ENCODE measurements at regions not wholly inside any gene's neighbourhood (a gene's known extent, or its start where the extent isn't known, plus 50 kb on each side); places are given as distances from the start of the nearest gene placed in this dataset.

DNA sequence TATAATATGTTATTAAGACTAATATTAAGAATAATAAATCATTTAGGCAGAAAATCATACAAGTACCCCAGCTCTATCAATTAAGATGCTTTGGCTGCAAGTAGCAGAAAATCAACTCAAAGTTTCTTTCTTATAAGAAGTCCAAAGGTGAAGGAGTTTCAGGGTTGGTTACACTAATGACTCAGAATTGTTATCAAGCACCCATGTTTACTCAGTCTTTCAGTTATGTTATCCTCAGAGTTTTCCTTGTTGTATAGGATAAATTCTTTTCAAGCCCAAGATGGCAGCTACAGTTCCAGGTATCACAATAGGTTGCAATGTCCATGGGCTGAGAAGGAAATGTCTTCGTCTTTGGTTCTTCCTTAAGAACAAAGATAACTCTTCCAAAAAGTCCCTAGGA lies 163.6 kb downstream of the TNFSF18 start:
- DNase-seq (ENCODE audit: low read depth): no peak

- DNase-seq (ENCODE audit: low read depth): no peak
Measured at GRCh38 chr1:172893146-172893841, 157.4 kb downstream of the TNFSF18 start.

GRCh38 chr1:172894349-172895049 lies 156.2 kb downstream of the TNFSF18 start:
- no peak for DNase-seq (ENCODE audit: low read depth)

GRCh38 chr1:172895050-172895460 lies 155.7 kb downstream of the TNFSF18 start:
- DNase-seq (ENCODE audit: low read depth): no peak

DNA sequence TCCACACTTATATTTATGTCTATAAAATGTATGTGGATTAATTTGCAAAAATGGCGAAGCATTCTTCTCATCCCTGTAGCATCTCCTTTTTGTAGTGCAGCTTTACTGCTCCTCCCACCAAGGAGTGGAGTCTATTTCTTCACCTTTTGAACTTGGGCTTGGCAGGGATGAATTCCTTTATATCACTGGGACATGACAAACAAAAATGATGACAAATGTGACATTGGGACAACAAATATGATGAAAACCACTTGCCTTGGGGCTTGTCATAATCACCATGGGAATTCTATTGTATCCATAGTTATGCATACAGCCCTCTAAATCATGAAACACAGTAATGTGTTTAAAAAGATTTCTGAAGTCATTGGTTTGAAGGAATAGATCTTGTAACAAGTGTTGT lies 155.0 kb downstream of the TNFSF18 start:
- no peak for DNase-seq (ENCODE audit: low read depth)

DNA sequence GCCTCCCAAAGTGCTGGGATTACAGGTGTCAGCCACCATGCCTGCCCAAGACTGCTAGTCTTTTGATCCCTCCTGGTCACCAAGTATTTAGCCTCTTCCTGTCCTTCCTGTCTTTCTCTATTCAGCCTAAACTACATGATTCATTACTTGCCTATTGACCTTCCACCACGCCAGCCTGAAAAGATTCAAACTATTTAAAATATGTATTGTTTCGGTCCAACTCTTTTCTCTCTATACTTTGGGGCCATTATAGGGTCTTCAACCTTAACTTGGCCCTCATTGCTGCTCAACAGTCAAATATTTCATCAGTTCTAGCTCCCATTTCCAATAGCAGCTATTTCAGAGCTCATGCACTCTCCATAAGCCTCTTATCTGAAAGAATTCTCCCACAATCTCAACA lies 153.0 kb downstream of the TNFSF18 start:
- DNase-seq (ENCODE audit: low read depth): no peak

DNA sequence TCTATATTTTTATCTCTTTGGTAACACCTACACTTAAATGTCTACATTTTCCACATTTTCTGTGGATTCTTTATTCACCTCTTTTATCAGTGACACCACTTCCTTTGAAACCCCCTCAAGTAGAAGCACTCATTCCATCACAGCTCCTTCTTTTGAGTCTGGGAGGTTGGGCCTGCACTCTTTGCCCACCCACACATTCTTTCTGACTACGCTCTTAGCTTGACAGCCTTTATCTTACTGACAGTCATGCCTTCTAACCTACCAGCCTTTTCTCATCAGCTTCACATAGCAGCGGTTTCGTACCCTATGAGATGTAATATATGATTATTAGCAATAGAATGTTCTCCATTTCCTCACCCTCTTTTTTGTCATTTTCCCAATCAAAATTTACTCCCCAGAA lies 151.9 kb downstream of the TNFSF18 start:
- DNase-seq (ENCODE audit: low read depth): no peak

DNA sequence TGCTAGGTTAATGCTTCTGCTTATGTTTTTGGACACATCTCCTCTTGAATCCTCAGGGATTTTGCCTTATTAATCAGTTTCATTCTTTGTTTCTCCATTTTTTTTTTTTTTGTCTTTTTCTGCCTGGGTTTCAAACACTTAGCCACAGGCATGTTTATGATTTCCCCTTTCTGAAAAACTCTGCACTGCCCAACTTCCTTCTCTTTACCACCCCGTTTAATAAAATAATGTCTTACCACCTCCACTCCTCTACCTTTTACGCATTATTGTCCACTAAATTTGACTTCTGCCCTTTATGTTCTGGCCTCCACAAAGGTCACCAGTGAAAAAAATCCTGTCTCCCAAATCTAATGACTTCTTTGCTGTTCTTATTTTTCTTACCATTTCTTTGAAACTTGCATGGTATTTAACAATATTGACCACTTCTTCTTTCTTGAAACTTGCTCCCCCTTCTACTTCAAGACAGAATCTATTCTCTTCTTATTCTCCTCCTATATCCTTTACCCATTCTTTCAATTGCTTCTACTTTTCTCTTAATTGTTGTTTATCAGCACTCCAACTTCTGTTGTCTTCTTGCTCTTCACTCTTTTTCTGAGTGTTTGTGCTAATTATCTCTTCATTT lies 150.3 kb downstream of the TNFSF18 start:
- no peak for DNase-seq (ENCODE audit: low read depth)

DNA sequence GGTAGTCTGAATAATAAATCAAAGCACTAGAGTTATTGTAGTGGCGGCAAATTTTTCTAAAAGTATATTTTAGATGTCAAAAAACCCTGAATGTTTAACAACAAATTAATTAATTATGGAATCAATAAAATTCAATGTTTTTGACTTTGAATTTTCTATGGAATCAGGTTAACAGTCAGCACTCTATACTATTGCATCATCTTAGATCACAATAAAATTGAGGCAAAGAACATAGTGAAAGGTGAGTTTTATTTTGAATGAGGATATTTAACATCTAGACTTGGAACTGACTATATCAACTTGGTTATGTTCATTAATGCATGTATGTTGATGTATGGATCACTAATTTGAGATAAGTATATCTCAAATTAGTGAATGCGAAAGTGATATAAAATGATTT lies 148.5 kb downstream of the TNFSF18 start:
- no peak for DNase-seq (ENCODE audit: low read depth)

GRCh38 chr1:172902861-172903381 lies 147.8 kb downstream of the TNFSF18 start:
- no peak for DNase-seq (ENCODE audit: low read depth)

DNA sequence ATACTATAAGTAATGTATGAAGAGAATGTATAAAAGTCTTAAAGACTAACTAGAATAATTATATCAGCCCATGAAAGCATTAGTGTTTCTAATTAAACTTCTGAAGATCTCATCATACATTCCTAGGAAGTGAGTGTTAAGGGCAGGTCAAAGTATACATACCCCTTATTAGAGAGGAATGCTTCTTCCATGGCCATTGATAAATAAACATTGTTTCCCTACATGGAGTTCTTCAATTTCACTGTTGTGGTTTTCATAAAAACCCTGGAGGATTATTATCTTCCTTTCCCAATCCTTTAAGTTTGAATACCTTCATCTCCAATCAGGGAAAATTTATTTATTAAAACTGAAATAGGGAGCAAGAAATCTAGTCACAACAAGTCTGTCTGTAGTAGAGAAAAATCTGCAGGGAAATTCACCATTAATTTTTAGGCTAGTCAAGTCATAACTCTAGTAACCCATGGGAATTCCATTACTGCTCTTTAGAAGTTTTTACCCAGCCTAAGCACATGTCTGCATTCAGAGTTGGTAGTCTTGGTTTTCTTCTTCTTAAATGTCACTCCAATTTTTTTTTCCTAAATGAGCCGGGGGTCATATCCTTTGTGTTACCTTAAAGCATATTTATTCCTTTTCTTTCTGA lies 147.0 kb downstream of the TNFSF18 start:
- DNase-seq (ENCODE audit: low read depth): no peak

DNA sequence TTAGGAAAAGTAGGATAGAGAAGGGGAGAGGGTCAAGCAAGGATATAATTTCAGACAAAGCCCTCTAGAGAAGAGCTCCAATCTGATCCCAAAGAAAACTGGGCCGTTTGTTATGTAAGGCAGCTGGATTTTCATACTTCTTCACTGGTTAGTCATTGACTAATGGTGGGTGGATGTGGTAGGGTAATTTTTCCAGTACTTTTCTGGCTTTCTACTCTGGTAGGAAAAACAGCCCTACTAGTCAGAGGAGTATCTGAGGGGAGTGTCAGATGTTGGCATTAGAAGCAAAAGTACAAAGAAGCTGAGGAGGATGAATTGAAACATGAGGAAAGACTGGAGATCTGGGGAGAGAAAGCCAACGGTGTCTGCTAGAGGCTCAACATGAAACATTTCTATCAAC lies 145.3 kb downstream of the TNFSF18 start:
- no peak for DNase-seq (ENCODE audit: low read depth)

DNA sequence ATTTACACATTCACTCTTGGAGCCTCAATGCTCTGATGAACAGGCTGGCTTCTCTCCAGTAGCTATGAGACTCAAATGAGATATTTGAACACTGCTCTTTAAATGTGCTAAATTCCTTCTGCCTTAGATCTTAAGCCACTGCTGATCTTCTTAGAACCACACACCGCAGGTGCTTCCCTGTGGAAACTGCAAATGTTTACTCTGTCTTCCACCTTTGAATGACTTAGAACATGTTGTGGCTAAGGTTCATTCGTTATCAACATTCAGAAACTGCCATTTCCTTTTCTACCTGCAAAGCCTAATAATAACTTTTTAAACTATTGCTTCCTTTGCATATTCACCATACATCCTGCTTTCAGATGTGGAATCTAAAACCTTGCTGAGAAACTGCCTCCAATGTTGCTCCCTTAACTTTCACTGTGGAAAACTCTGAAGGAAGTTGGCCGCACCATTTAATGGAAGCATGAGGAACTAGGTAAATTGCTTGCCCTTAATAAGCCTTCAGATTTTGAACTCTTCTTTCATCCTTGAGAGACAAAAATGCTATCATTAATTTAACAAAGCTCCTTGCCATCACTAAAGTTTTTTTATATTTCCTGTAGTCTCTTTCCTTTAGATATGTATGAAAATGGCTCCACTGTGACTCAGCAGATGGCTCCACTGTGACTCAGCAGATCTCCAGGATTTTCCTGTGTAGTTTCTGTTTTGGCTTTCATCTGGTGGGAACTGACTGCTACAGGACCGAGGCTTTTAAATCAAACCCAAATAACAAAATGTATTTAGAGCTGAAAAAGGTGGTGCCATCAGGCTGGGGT lies 143.8 kb downstream of the TNFSF18 start:
- no peak for DNase-seq (ENCODE audit: low read depth)

DNA sequence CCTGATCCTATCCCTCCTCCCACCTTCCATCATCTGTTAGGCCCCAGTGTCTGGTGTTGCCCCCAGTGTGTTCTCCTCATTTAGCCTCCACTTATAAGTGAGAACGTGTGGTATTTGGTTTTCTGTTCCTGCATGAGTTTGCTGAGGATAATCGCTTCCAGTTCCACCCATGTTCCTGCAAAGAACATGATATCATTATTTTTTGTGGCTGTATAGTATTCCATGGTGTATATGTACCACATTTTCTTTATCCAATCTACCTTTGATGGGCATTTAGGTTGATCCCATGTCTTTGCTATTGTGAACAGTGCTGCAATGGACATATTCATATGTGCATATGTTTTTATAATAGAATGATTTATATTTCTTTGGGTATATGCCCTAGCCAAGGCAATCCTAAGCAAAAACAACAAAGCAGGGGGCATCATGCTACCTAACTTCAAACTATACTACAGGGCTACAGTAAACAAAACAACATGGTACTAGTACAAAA lies 142.9 kb downstream of the TNFSF18 start:
- DNase-seq (ENCODE audit: low read depth): no peak

- no peak for DNase-seq (ENCODE audit: low read depth)
Measured at GRCh38 chr1:172909606-172910326, 141.0 kb downstream of the TNFSF18 start.

DNA sequence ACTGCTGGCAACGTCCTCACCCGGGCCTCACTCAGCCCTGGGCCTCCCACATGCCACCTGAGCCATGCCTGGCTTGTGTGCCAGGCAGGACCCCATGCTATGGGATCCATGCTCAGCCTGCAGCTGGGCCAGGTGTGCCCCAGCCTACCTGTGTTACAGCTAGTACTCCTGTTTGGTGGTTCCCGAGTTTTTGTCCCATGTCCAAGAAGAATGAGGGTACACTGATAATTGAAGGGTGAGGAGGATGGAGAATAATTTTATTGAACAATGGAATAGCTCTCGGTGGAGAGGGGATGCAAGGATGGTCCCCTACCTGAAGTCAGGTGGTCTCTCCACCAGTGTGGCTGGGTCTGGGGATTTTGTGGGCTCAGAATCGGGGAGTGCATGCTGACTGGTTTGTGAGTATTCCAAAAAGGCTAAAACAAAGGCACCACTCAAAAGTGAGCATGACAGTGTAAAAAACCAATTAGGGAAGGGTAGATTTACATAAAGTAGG lies 137.9 kb downstream of the TNFSF18 start:
- no peak for DNase-seq (ENCODE audit: low read depth)

DNA sequence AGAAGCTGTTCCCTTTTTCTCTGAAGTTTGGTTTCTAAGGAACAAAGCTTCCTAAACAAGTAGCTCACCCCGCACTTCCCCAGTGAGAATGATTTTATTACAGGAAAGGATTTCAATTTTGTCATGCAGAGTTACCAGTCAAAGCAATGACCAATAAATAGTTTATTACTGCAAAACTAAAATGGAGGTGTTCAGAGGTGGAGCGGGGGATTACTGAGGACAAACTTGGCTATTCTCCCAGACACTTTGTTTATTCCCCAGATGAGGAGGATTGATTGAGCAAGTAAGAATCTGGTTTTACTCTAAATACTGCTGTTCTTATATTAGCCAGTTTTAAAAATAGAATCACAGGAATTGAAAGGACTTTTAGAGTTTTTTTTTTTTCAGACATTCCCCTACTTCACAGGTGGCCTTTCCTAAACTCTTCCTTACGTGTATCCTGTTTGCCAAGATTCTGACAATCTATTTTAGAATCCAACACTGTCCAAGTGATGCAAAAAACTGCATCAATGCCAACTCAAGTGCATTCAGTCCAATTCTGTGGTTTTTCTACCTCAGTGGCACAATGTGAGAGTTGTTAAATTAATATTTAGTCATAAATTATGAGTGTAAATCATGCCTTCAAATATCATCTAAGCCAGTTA lies 136.1 kb downstream of the TNFSF18 start:
- no peak for DNase-seq (ENCODE audit: low read depth)

GRCh38 chr1:172915271-172915670 lies 135.5 kb downstream of the TNFSF18 start:
- DNase-seq (ENCODE audit: low read depth): no peak

GRCh38 chr1:172916116-172916515 lies 134.6 kb downstream of the TNFSF18 start:
- no peak for DNase-seq (ENCODE audit: low read depth)

GRCh38 chr1:172917972-172918371 lies 132.8 kb downstream of the TNFSF18 start:
- DNase-seq (ENCODE audit: low read depth): no peak
